ENCODE measurements at regions not wholly inside any gene's neighbourhood (a gene's known extent, or its start where the extent isn't known, plus 50 kb on each side); places are given as distances from the start of the nearest gene placed in this dataset.

- TF ChIP-seq NCOA1 (CRISPR knock-in tag; IDR thresholded peaks at IDR 0.05) (no peak), ZNF205 (CRISPR knock-in tag; IDR thresholded peaks at IDR 0.05) (no peak), RELA (CRISPR knock-in tag; IDR thresholded peaks at IDR 0.05) (no peak), ZNF207 (IDR thresholded peaks at IDR 0.05; ENCODE audit: borderline replicate concordance) (no peak), ATF7 (IDR thresholded peaks at IDR 0.05) (no peak), ATF7 (CRISPR knock-in tag; IDR thresholded peaks at IDR 0.05) (no peak), ATM (IDR thresholded peaks at IDR 0.05; ENCODE audit: borderline replicate concordance) (no peak), SMARCE1 (IDR thresholded peaks at IDR 0.05; ENCODE audit: borderline replicate concordance) (no peak), ZNF619 (CRISPR knock-in tag; IDR thresholded peaks at IDR 0.05) (no peak), ZNF441 (CRISPR knock-in tag; IDR thresholded peaks at IDR 0.05; ENCODE audit: borderline replicate concordance) (no peak), TCF7L2 (IDR thresholded peaks at IDR 0.05; ENCODE audit: low read depth, low read length) (no peak), SP1 (IDR thresholded peaks at IDR 0.05) (no peak), SP1 (CRISPR knock-in tag; IDR thresholded peaks at IDR 0.05) (no peak), KAT2B (IDR thresholded peaks at IDR 0.05; ENCODE audit: borderline replicate concordance, low read depth, low read length) (no peak), ZNF792 (CRISPR knock-in tag; IDR thresholded peaks at IDR 0.05) (no peak), HDAC1 (CRISPR knock-in tag; IDR thresholded peaks at IDR 0.05) (no peak)
These were observed 492.1 kb upstream of the CADM1 start for GRCh38 chr11:115996125-115996807.

All from HepG2 (cell line).